Caco-2 (cell line): ENCODE measurements at regions not wholly inside any gene's neighbourhood (a gene's known extent, or its start where the extent isn't known, plus 50 kb on each side); places are given as distances from the start of the nearest gene placed in this dataset.
"Not testable (repeated sequence)": the region's sequence is repeated elsewhere in the genome, so short reads cannot be mapped to it uniquely, and the experiment has no call there.

Experiments used
- BruUV-seq: library from RNA; stranded (reverse); fragments of 400-500 nt; replicated peaks from 2 replicates; lab custom pipeline; 2021; lab: Mats Ljungman, UMichigan
- CTCF ChIA-PET: fragments of 300-600 bp; sonication (Branson Sonifier 250); formaldehyde crosslinking; loops from one replicate; lab custom pipeline; 2022; ENCODE audit warnings: antibody characterized with exemption; lab: Charles Lee
- POLR2A ChIA-PET: fragments of 300-600 bp; sonication (Branson Sonifier 250); formaldehyde crosslinking; loops from one replicate; lab custom pipeline; 2022; ENCODE audit warnings: antibody characterized with exemption; lab: Charles Lee
- DNase-seq, 2 experiments: peaks; one replicate each; pipeline versions ENCODE4 v3.0.0 to v3.0.0-alpha.2; 2020 to 2022
- H3K27me3 ChIP-seq: replicated peaks from 2 replicates; pipeline ENCODE4 v1.6.0; 2011; ENCODE audit warnings: low read length; ENCODE audit not compliant: control insufficient read depth, insufficient read depth
- H3K36me3 ChIP-seq: 2 replicates; pipeline ENCODE4 v1.5.1; 2011; ENCODE audit warnings: low read length; ENCODE audit not compliant: control insufficient read depth, insufficient read depth
- H3K4me1 ChIP-seq: fragments of 250-450 bp; sonication (Bioruptor Pico); 2 replicates; pipeline ENCODE4 v1.5.1; 2020; ENCODE audit warnings: mild to moderate bottlenecking
- H3K4me3 ChIP-seq: 2 replicates; pipeline ENCODE4 v1.5.1; 2011; ENCODE audit warnings: low read depth, mild to moderate bottlenecking, control low read depth, low read length
- H3K9me3 ChIP-seq: fragments of 250-450 bp; sonication (Bioruptor Pico); 2 replicates; pipeline ENCODE4 v1.5.1; 2020; ENCODE audit warnings: mild to moderate bottlenecking, moderate library complexity
- H3K27ac Mint-ChIP-seq: one replicate; pipeline ENCODE4 v1.8.0; 2022; ENCODE audit warnings: mixed read lengths; ENCODE audit not compliant: unreplicated experiment
- H3K27me3 Mint-ChIP-seq: one replicate; pipeline ENCODE4 v1.8.0; 2022; ENCODE audit warnings: mixed read lengths; ENCODE audit not compliant: insufficient read depth, unreplicated experiment
- H3K36me3 Mint-ChIP-seq: one replicate; pipeline ENCODE4 v1.8.0; 2022; ENCODE audit warnings: mild to moderate bottlenecking, mixed read lengths; ENCODE audit not compliant: insufficient read depth, unreplicated experiment
- H3K4me1 Mint-ChIP-seq: one replicate; pipeline ENCODE4 v1.8.0; 2022; ENCODE audit warnings: low read depth, mixed read lengths; ENCODE audit not compliant: unreplicated experiment
- H3K4me3 Mint-ChIP-seq: one replicate; pipeline ENCODE4 v1.8.0; 2022; ENCODE audit warnings: mild to moderate bottlenecking, moderate library complexity, mixed read lengths; ENCODE audit not compliant: unreplicated experiment
- H3K9me3 Mint-ChIP-seq: one replicate; pipeline ENCODE4 v1.8.0; 2022; ENCODE audit warnings: mixed read lengths; ENCODE audit not compliant: unreplicated experiment
- CTCF ChIP-seq, 2 experiments: fragments of 200-600 bp in 1 of 2; IDR thresholded peaks; 1 replicate in 1 of 2; 2 replicates in 1 of 2; pipeline versions ENCODE4 v1.5.1 to v1.8.0; 2011 to 2022; ENCODE audit warnings: antibody characterized with exemption in 1 of 2, control low read depth in 1 of 2, inconsistent platforms in 1 of 2, low read depth in 1 of 2, low read length in 1 of 2, mild to moderate bottlenecking in 1 of 2, moderate library complexity in 1 of 2; ENCODE audit not compliant: insufficient read depth in 1 of 2, severe bottlenecking in 1 of 2, unreplicated experiment in 1 of 2
- intact Hi-C: fragments of 100-400 bp; cut with micrococcal nuclease; formaldehyde crosslinking; loops from one replicate; pipeline ENCODE4 v1.10.0; 2022; ENCODE audit not compliant: unreplicated experiment

- ChIA-PET CTCF (no interaction called here), POLR2A (no interaction called here)
- no peak for TF ChIP-seq CTCF (IDR thresholded peaks at IDR 0.05; ENCODE audit: insufficient read depth in 1 of 2, low read depth in 1 of 2, low read length in 1 of 2, severe bottlenecking in 1 of 2, unreplicated experiment in 1 of 2)
- no TSS peak for BruUV-seq
- H3K9me3 ChIP-seq: no peaks in the 10 kb centered on the region; the same call in 1 of the 2 replicates
- Mint-ChIP-seq H3K36me3 (no peaks in the 10 kb centered on the region), H3K4me1 (no peaks in the 10 kb centered on the region), H3K4me3 (no peak overlapping the region), H3K9me3 (no peaks in the 10 kb centered on the region), H3K27me3 (peaks cover 7% of the 10 kb centered on the region), H3K27ac (no peak overlapping the region)
- H3K27me3 ChIP-seq: no peaks in the 10 kb centered on the region
- intact Hi-C loops: no loop called here
- DNase-seq: no peak
- H3K4me1 ChIP-seq: no peaks in the 10 kb centered on the region
- H3K4me3 ChIP-seq: no peak overlapping the region
- no peaks in the 10 kb centered on the region for H3K36me3 ChIP-seq
Observed at GRCh38 chr5:2153350-2153749, 270.6 kb upstream of the IRX4 start.

GRCh38 chr5:2151301-2151888 lies 268.7 kb upstream of the IRX4 start:
- H3K9me3 Mint-ChIP-seq, intact Hi-C loops, BruUV-seq, H3K36me3 ChIP-seq, H3K4me3 Mint-ChIP-seq, DNase-seq, CTCF ChIA-PET, H3K27me3 Mint-ChIP-seq, H3K36me3 Mint-ChIP-seq, H3K27me3 ChIP-seq, POLR2A ChIA-PET, H3K4me3 ChIP-seq, H3K27ac Mint-ChIP-seq, H3K4me1 ChIP-seq, H3K4me1 Mint-ChIP-seq, H3K9me3 ChIP-seq: not testable (repeated sequence)
- peak; percentile 26 to 73 for TF ChIP-seq CTCF (IDR thresholded peaks at IDR 0.05; ENCODE audit: insufficient read depth in 1 of 2, low read depth in 1 of 2, low read length in 1 of 2, severe bottlenecking in 1 of 2, unreplicated experiment in 1 of 2)

GRCh38 chr5:2149195-2149539 lies 266.4 kb upstream of the IRX4 start:
- no peaks in the 10 kb centered on the region for H3K4me1 Mint-ChIP-seq
- no peaks in the 10 kb centered on the region for H3K36me3 Mint-ChIP-seq
- BruUV-seq: no TSS peak
- H3K4me3 Mint-ChIP-seq: no peak overlapping the region
- no peak overlapping the region for H3K27ac Mint-ChIP-seq
- POLR2A ChIA-PET: no interaction called here
- DNase-seq: no peak
- CTCF ChIA-PET: no interaction called here
- peaks cover 2% of the 10 kb centered on the region for H3K27me3 Mint-ChIP-seq
- no peaks in the 10 kb centered on the region for H3K27me3 ChIP-seq
- H3K9me3 ChIP-seq: no peaks in the 10 kb centered on the region; the same call in none of the 2 replicates
- H3K9me3 Mint-ChIP-seq: no peaks in the 10 kb centered on the region
- TF ChIP-seq CTCF (IDR thresholded peaks at IDR 0.05; ENCODE audit: insufficient read depth in 1 of 2, low read depth in 1 of 2, low read length in 1 of 2, severe bottlenecking in 1 of 2, unreplicated experiment in 1 of 2): no peak
- intact Hi-C loops: no loop called here
- no peaks in the 10 kb centered on the region for H3K4me1 ChIP-seq
- H3K4me3 ChIP-seq: no peak overlapping the region
- no peaks in the 10 kb centered on the region for H3K36me3 ChIP-seq
